ENCODE measurements at regions not wholly inside any gene's neighbourhood (a gene's known extent, or its start where the extent isn't known, plus 50 kb on each side); places are given as distances from the start of the nearest gene placed in this dataset.

GRCh38 chr2:236454076-236454475 lies 115.5 kb upstream of the ACKR3 start:
- Mint-ChIP-seq H3K36me3 (ENCODE audit: low read depth) (peaks cover 24% of the 10 kb centered on the region), H3K4me3 (no peak overlapping the region), H3K27ac (no peak overlapping the region), H3K27me3 (ENCODE audit: low read depth) (peaks cover 42% of the 10 kb centered on the region), H3K9me3 (peaks cover 7% of the 10 kb centered on the region), H3K4me1 (no peaks in the 10 kb centered on the region)
- no peak for TF ChIP-seq CTCF (IDR thresholded peaks at IDR 0.05; ENCODE audit: unreplicated experiment in 3 of 3)

- Mint-ChIP-seq H3K36me3 (ENCODE audit: low read depth) (peaks cover 44% of the 10 kb centered on the region), H3K27me3 (ENCODE audit: low read depth) (peaks cover 20% of the 10 kb centered on the region)
These were observed 110.2 kb upstream of the ACKR3 start for GRCh38 chr2:236459393-236459792.

DNA sequence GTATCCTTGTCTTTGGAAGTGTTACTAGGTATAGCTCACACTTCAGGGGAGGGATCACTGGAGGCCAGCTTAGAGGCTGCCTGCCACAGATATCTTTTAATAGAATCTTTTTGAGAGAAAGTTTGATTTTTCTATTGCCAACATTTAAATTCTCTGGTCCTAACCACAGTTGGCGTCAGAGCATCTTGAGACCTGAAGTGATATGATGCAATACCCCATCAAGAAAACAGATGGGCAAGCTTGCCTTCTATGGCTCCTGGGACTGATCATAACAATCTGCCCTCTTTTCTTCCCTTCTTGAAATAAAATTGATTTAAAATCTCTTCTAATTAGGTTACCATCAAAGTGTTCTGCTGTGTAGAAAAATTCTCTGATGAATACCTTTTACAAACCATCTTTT lies 105.5 kb upstream of the ACKR3 start:
- H3K4me1 Mint-ChIP-seq = no peaks in the 10 kb centered on the region
- no peak overlapping the region for H3K27ac Mint-ChIP-seq
- peaks cover 54% of the 10 kb centered on the region for H3K36me3 Mint-ChIP-seq (ENCODE audit: low read depth)
- H3K27me3 Mint-ChIP-seq (ENCODE audit: low read depth) = peaks cover 4% of the 10 kb centered on the region
- no peak overlapping the region for H3K4me3 Mint-ChIP-seq
- H3K9me3 Mint-ChIP-seq = peaks cover 40% of the 10 kb centered on the region
- TF ChIP-seq CTCF (IDR thresholded peaks at IDR 0.05; ENCODE audit: unreplicated experiment in 3 of 3) = no peak

More at GRCh38 chr2:236459393-236459792, 110.2 kb upstream of the ACKR3 start:
- TF ChIP-seq CTCF (IDR thresholded peaks at IDR 0.05; ENCODE audit: unreplicated experiment in 3 of 3) = no peak
- Mint-ChIP-seq H3K9me3 (peaks cover 17% of the 10 kb centered on the region), H3K27ac (no peak overlapping the region), H3K4me3 (no peak overlapping the region), H3K4me1 (no peaks in the 10 kb centered on the region)

DNA sequence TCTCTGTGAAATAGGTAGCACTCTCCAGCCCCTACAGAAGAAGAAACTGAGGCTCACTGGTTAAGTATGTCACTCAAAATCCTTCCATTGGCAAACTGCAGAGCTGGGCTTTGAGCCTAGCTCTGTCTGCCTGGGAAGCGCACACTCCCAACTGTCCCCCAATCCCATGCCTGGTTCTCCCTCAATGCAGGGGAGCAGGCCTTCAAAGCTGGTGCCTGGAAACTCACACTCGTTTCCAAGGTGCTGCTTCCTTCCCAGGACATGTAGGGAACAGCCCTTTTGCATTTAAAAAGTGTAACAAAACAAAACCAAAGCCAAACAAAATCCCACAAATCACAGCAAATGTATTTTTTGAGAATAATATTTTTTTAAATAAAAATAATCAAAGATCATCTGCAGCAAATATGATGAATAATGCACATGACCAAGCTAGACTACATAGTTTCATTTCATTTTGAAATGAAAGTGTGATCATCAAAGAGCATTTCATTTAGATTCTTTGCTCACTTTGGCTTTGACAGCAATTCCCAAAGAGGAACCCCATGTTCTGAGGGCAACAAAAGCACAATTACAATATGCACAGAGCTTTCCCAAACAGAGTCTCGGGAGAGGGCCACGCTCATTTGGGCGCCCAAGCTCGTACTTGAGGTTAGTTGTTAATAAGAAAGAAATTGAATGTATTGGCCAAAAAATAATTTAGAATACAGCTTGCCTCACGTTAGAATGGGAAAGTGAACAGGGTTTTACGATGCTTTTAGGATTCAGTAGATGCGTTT lies 96.7 kb upstream of the ACKR3 start:
- Mint-ChIP-seq H3K27me3 (ENCODE audit: low read depth) (no peaks in the 10 kb centered on the region), H3K9me3 (peaks cover 20% of the 10 kb centered on the region), H3K4me1 (no peaks in the 10 kb centered on the region), H3K36me3 (ENCODE audit: low read depth) (peaks cover 19% of the 10 kb centered on the region), H3K27ac (no peak overlapping the region), H3K4me3 (no peak overlapping the region)
- TF ChIP-seq CTCF (IDR thresholded peaks at IDR 0.05; ENCODE audit: unreplicated experiment in 3 of 3) = no peak

GRCh38 chr2:236473691-236474090 lies 95.9 kb upstream of the ACKR3 start:
- no peaks in the 10 kb centered on the region for H3K27me3 Mint-ChIP-seq (ENCODE audit: low read depth)
- no peaks in the 10 kb centered on the region for H3K4me1 Mint-ChIP-seq
- H3K27ac Mint-ChIP-seq = no peak overlapping the region
- peaks cover 22% of the 10 kb centered on the region for H3K9me3 Mint-ChIP-seq
- H3K4me3 Mint-ChIP-seq = no peak overlapping the region
- no peak for TF ChIP-seq CTCF (IDR thresholded peaks at IDR 0.05; ENCODE audit: unreplicated experiment in 3 of 3)
- peaks cover 22% of the 10 kb centered on the region for H3K36me3 Mint-ChIP-seq (ENCODE audit: low read depth)

GRCh38 chr2:236479814-236480213 lies 89.8 kb upstream of the ACKR3 start:
- H3K9me3 Mint-ChIP-seq = peaks cover 47% of the 10 kb centered on the region
- H3K4me3 Mint-ChIP-seq = no peak overlapping the region
- H3K36me3 Mint-ChIP-seq (ENCODE audit: low read depth) = peaks cover 53% of the 10 kb centered on the region
- no peaks in the 10 kb centered on the region for H3K4me1 Mint-ChIP-seq
- TF ChIP-seq CTCF (IDR thresholded peaks at IDR 0.05; ENCODE audit: unreplicated experiment in 3 of 3) = no peak
- H3K27me3 Mint-ChIP-seq (ENCODE audit: low read depth) = no peaks in the 10 kb centered on the region
- H3K27ac Mint-ChIP-seq = no peak overlapping the region
